H1 (cell line): ENCODE measurements at regions not wholly inside any gene's neighbourhood (a gene's known extent, or its start where the extent isn't known, plus 50 kb on each side); places are given as distances from the start of the nearest gene placed in this dataset.

Experiments
- CTCF ChIA-PET: fragments of 300-600 bp; sonication (Branson Sonifier 250); formaldehyde crosslinking; loops from one replicate; lab custom pipeline; 2021; ENCODE audit not compliant: partially characterized antibody; lab: Charles Lee
- POLR2A ChIA-PET: fragments of 300-600 bp; sonication (Branson Sonifier 250); formaldehyde crosslinking; loops from one replicate; lab custom pipeline; 2021; ENCODE audit warnings: inconsistent platforms; ENCODE audit not compliant: partially characterized antibody; lab: Charles Lee
- DNase-seq, 2 experiments: peaks; one replicate each; pipeline versions ENCODE4 v3.0.0 to v3.0.0-alpha.2; 2010 to 2022; ENCODE audit warnings: low spot score in 2 of 2, low read depth in 1 of 2, mixed read lengths in 1 of 2
- FAIRE-seq: peaks from 2 replicates; lab custom pipeline; 2011; peaks lifted over from hg19 to GRCh38; lab: Jason Lieb, UNC
- H2AFZ ChIP-seq: 2 replicates; pipeline ENCODE4 v1.8.1; 2012; ENCODE audit warnings: low read length, inconsistent platforms
- H2AK5ac ChIP-seq: 2 replicates; pipeline ENCODE4 v1.6.1; 2013; ENCODE audit warnings: low read depth, low read length
- H2BK120ac ChIP-seq: replicated peaks from 2 replicates; pipeline ENCODE3; 2013; ENCODE audit warnings: low read depth, low read length, inconsistent platforms
- H2BK12ac ChIP-seq: 2 replicates; pipeline ENCODE4 v1.6.1; 2013; ENCODE audit warnings: low read depth, low read length
- H2BK15ac ChIP-seq: 2 replicates; pipeline ENCODE4 v1.6.1; 2013; ENCODE audit warnings: low read length
- H2BK20ac ChIP-seq: 2 replicates; pipeline ENCODE4 v1.6.1; 2013; ENCODE audit warnings: low read length
- H2BK5ac ChIP-seq: 2 replicates; pipeline ENCODE4 v1.6.1; 2013; ENCODE audit warnings: low read depth, low read length
- H3K14ac ChIP-seq: 2 replicates; pipeline ENCODE4 v1.6.1; 2013; ENCODE audit warnings: inconsistent platforms; ENCODE audit not compliant: insufficient read length
- H3K18ac ChIP-seq: 2 replicates; pipeline ENCODE4 v1.6.1; 2013; ENCODE audit warnings: low read length; ENCODE audit errors: extremely low read depth
- H3K23ac ChIP-seq: 2 replicates; pipeline ENCODE4 v1.6.1; 2013; ENCODE audit warnings: inconsistent platforms; ENCODE audit not compliant: insufficient read length
- H3K23me2 ChIP-seq: 2 replicates; pipeline ENCODE4 v1.6.1; 2013; ENCODE audit warnings: low read depth, low read length
- H3K27ac ChIP-seq: 2 replicates; pipeline ENCODE4 v1.6.1; 2011; ENCODE audit warnings: low read depth, low read length, inconsistent platforms
- H3K27me3 ChIP-seq, 4 experiments: replicated peaks in 1 of 4; 1 replicate in 1 of 4; 2 replicates in 3 of 4; pipeline versions ENCODE4 v1.6.1 to v1.8.1; 2011 to 2013; ENCODE audit warnings: low read length in 3 of 4, mild to moderate bottlenecking in 3 of 4, inconsistent platforms in 2 of 4, mixed read lengths in 2 of 4, moderate library complexity in 1 of 4; ENCODE audit not compliant: control insufficient read depth in 3 of 4, insufficient read depth in 3 of 4; ENCODE audit errors: extremely low read depth in 1 of 4
- H3K36me3 ChIP-seq, 4 experiments: 2 replicates each; pipeline versions ENCODE4 v1.6.1 to v1.8.1; 2011 to 2013; ENCODE audit warnings: mild to moderate bottlenecking in 4 of 4, low read length in 3 of 4, moderate library complexity in 2 of 4, control low read depth in 1 of 4, inconsistent platforms in 1 of 4; ENCODE audit not compliant: insufficient read depth in 4 of 4, control insufficient read depth in 2 of 4
- H3K4ac ChIP-seq: replicated peaks from 2 replicates; pipeline ENCODE3; 2013; ENCODE audit warnings: low read length, low read depth, mixed read lengths, inconsistent platforms; ENCODE audit not compliant: insufficient read length
- H3K4me1 ChIP-seq, 4 experiments: replicated peaks in 1 of 4; 1 replicate in 1 of 4; 2 replicates in 3 of 4; pipeline versions ENCODE4 v1.6.1 to v1.8.1; 2011 to 2013; ENCODE audit warnings: low read length in 3 of 4, inconsistent platforms in 2 of 4, mixed read lengths in 1 of 4; ENCODE audit not compliant: insufficient read depth in 4 of 4, control insufficient read depth in 3 of 4
- H3K4me2 ChIP-seq, 2 experiments: 2 replicates each; pipeline versions ENCODE4 v1.6.1 to v1.8.1; 2011 to 2013; ENCODE audit warnings: low read depth in 2 of 2, low read length in 2 of 2, control low read depth in 1 of 2, inconsistent platforms in 1 of 2, mild to moderate bottlenecking in 1 of 2; ENCODE audit not compliant: insufficient read depth in 1 of 2
- H3K4me3 ChIP-seq, 4 experiments: fragments of 200-600, 300-600 bp in 1 of 4; sonication (generic), shearing (Covaris generic), sonication (Bioruptor Twin) in 1 of 4; 2 replicates each; pipeline versions ENCODE4 v1.5.1 to v1.8.1; 2011 to 2016; ENCODE audit warnings: low read length in 4 of 4, low read depth in 3 of 4, control low read depth in 2 of 4, inconsistent platforms in 2 of 4, mild to moderate bottlenecking in 2 of 4, mixed read lengths in 1 of 4, moderate library complexity in 1 of 4; ENCODE audit not compliant: insufficient read depth in 2 of 4; ENCODE audit errors: extremely low read depth in 1 of 4
- H3K56ac ChIP-seq: replicated peaks from 2 replicates; pipeline ENCODE3; 2013; ENCODE audit warnings: low read depth, mild to moderate bottlenecking, mixed read lengths, low read length, inconsistent platforms; ENCODE audit not compliant: insufficient read length
- H3K79me1 ChIP-seq: 2 replicates; pipeline ENCODE4 v1.6.1; 2013; ENCODE audit warnings: low read depth, low read length, control low read depth
- H3K79me2 ChIP-seq, 2 experiments: 2 replicates each; pipeline versions ENCODE4 v1.6.1 to v1.8.1; 2012 to 2013; ENCODE audit warnings: low read length in 2 of 2, mild to moderate bottlenecking in 2 of 2, inconsistent platforms in 1 of 2; ENCODE audit not compliant: insufficient read depth in 2 of 2, control insufficient read depth in 1 of 2
- H3K9ac ChIP-seq, 4 experiments: replicated peaks in 1 of 4; 1 replicate in 1 of 4; 2 replicates in 3 of 4; pipeline versions ENCODE4 v1.6.1 to v1.8.1; 2011 to 2013; ENCODE audit warnings: low read depth in 3 of 4, low read length in 3 of 4, control low read depth in 2 of 4, mild to moderate bottlenecking in 2 of 4, moderate library complexity in 2 of 4, inconsistent platforms in 1 of 4; ENCODE audit errors: extremely low read depth in 1 of 4
- H3K9me3 ChIP-seq, 2 experiments: 2 replicates each; pipeline versions ENCODE4 v1.6.1 to v1.8.1; 2012 to 2013; ENCODE audit warnings: mild to moderate bottlenecking in 2 of 2, moderate library complexity in 2 of 2, control low read depth in 1 of 2, inconsistent platforms in 1 of 2, low read depth in 1 of 2, low read length in 1 of 2, mixed read lengths in 1 of 2; ENCODE audit not compliant: insufficient read depth in 2 of 2
- H4K20me1 ChIP-seq, 2 experiments: replicated peaks in 1 of 2; 2 replicates each; pipeline versions ENCODE3 to v1.8.1; 2011 to 2013; ENCODE audit warnings: inconsistent platforms in 2 of 2, low read length in 2 of 2, mild to moderate bottlenecking in 1 of 2; ENCODE audit not compliant: insufficient read depth in 2 of 2, control insufficient read depth in 1 of 2
- H4K5ac ChIP-seq: 2 replicates; pipeline ENCODE4 v1.6.1; 2013; ENCODE audit warnings: low read length, low read depth, mixed read lengths, inconsistent platforms; ENCODE audit not compliant: insufficient read length
- H4K8ac ChIP-seq: 2 replicates; pipeline ENCODE4 v1.8.0; 2013; ENCODE audit warnings: mild to moderate bottlenecking, moderate library complexity, low read length, inconsistent platforms; ENCODE audit not compliant: insufficient read depth; ENCODE audit errors: extremely low read depth
- H4K91ac ChIP-seq: replicated peaks from 2 replicates; pipeline ENCODE3; 2013; ENCODE audit warnings: low read length, mixed read lengths, inconsistent platforms; ENCODE audit not compliant: insufficient read length
- GTF2F1 ChIP-seq: IDR thresholded peaks from 2 replicates; pipeline ENCODE4 v1.6.1; 2012; ENCODE audit warnings: low read depth, low read length, improper control_type of control experiment, borderline replicate concordance
- JUN ChIP-seq: IDR thresholded peaks from 2 replicates; pipeline ENCODE4 v1.6.1; 2011; ENCODE audit warnings: low read depth, mild to moderate bottlenecking, improper control_type of control experiment, low read length
- RAD21 ChIP-seq, 2 experiments: IDR thresholded peaks in 1 of 2; conservative IDR thresholded peaks in 1 of 2; 2 replicates each; pipeline ENCODE4 v1.6.1; 2011; ENCODE audit warnings: low read depth in 2 of 2, low read length in 2 of 2, improper control_type of control experiment in 1 of 2, inconsistent platforms in 1 of 2, mild to moderate bottlenecking in 1 of 2, moderate library complexity in 1 of 2
- WGBS, 2 experiments: shearing (Covaris generic) in 1 of 2; methylation state at CpG; one replicate each; pipeline versions ENCODE4 v1.1.6 to v1.1.7; 2013 to 2015; ENCODE audit warnings: low lambda C conversion rate in 2 of 2, mixed read lengths in 2 of 2, inconsistent platforms in 1 of 2, low coverage in 1 of 2, missing lambda C conversion rate in 1 of 2; ENCODE audit not compliant: insufficient replicate concordance in 2 of 2, insufficient coverage in 1 of 2, insufficient read length in 1 of 2; ENCODE audit errors: extremely low coverage in 1 of 2, missing lambda C conversion rate in 1 of 2; 5-methylcytosine and 5-hydroxymethylcytosine counted together
- TF ChIP-seq, protein P1 (sequence below): IDR thresholded peaks from 2 replicates; pipeline ENCODE4 v1.6.1; 2012; ENCODE audit warnings: low read length, inconsistent platforms

- Histone ChIP-seq H3K4me3 (no peak overlapping the region), H2BK15ac (no peak overlapping the region), H3K56ac (no peak overlapping the region), H3K23ac (no peak overlapping the region), H3K4ac (no peak overlapping the region), H3K9me3 (peaks cover 21 to 25% of the 10 kb centered on the region in 2 experiments), H3K79me2 (no peaks in the 10 kb centered on the region), H2BK12ac (no peak overlapping the region), H4K20me1 (no peaks in the 10 kb centered on the region), H3K79me1 (no peaks in the 10 kb centered on the region), H2AK5ac (no peak overlapping the region), H3K18ac (no peak overlapping the region), H3K36me3 (peaks cover 0 to 9% (median 0%) of the 10 kb centered on the region in 4 experiments; a peak in 5 of 8 replicates), H3K4me1 (no peaks in the 10 kb centered on the region), H2AFZ (no peak overlapping the region), H3K9ac (no peak overlapping the region), H3K27ac (no peak overlapping the region), H3K14ac (no peak overlapping the region), H3K4me2 (no peak overlapping the region), H2BK20ac (no peak overlapping the region), H3K27me3 (peaks cover 0 to 1% (median 0%) of the 10 kb centered on the region in 4 experiments; a peak in 1 of 7 replicates), H3K23me2 (no peaks in the 10 kb centered on the region), H2BK120ac (no peak overlapping the region), H4K8ac (no peak overlapping the region), H4K91ac (no peak overlapping the region), H4K5ac (no peak overlapping the region), H2BK5ac (no peak overlapping the region)
- ChIA-PET POLR2A (no interaction called here), CTCF (no interaction called here)
- WGBS, 2 experiments, result 91% methylated on average over 3 of the region's 3 CpGs; no CpG with 5 or more reads in 1 of the 2 experiments
- no peak for DNase-seq
- no peak for FAIRE-seq
- TF ChIP-seq GTF2F1, result no peak
- TF ChIP-seq, protein P1, sequence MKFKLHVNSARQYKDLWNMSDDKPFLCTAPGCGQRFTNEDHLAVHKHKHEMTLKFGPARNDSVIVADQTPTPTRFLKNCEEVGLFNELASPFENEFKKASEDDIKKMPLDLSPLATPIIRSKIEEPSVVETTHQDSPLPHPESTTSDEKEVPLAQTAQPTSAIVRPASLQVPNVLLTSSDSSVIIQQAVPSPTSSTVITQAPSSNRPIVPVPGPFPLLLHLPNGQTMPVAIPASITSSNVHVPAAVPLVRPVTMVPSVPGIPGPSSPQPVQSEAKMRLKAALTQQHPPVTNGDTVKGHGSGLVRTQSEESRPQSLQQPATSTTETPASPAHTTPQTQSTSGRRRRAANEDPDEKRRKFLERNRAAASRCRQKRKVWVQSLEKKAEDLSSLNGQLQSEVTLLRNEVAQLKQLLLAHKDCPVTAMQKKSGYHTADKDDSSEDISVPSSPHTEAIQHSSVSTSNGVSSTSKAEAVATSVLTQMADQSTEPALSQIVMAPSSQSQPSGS, result no peak
- TF ChIP-seq RAD21 (IDR thresholded peaks at IDR 0.05 in 1 of 2, conservative IDR thresholded peaks at IDR 0.05 in 1 of 2; ENCODE audit: low read depth in 2 of 2, low read length in 2 of 2), result no peak
- TF ChIP-seq JUN, result no peak
Observed at GRCh38 chr4:83961575-83961974, 425.7 kb downstream of the GPAT3 start.
